HAP-1 (cell line): ENCODE measurements at regions not wholly inside any gene's neighbourhood (a gene's known extent, or its start where the extent isn't known, plus 50 kb on each side); places are given as distances from the start of the nearest gene placed in this dataset.

Experiments
- DNase-seq, 2 experiments: peaks; one replicate each; pipeline ENCODE4 v3.0.0-alpha.2; 2016 to 2020; ENCODE audit warnings: low spot score in 2 of 2
- H3K27me3 ChIP-seq: fragments of 250-450 bp; sonication (Bioruptor Pico); 2 replicates; pipeline ENCODE4 v1.5.1; 2020; ENCODE audit warnings: low read depth, mild to moderate bottlenecking, moderate library complexity
- H3K36me3 ChIP-seq: fragments of 250-450 bp; sonication (Bioruptor Pico); replicated peaks from 2 replicates; pipeline ENCODE4 v1.5.1; 2020; ENCODE audit warnings: mild to moderate bottlenecking
- H3K4me1 ChIP-seq: fragments of 250-450 bp; sonication (Bioruptor Pico); 2 replicates; pipeline ENCODE4 v1.5.1; 2020; ENCODE audit warnings: mild to moderate bottlenecking
- H3K4me3 ChIP-seq: fragments of 250-450 bp; sonication (Bioruptor Pico); 2 replicates; pipeline ENCODE4 v1.5.1; 2020; ENCODE audit warnings: mild to moderate bottlenecking, moderate library complexity
- H3K9me3 ChIP-seq: fragments of 250-450 bp; sonication (Bioruptor Pico); 2 replicates; pipeline ENCODE4 v1.5.1; 2020; ENCODE audit warnings: mild to moderate bottlenecking, moderate library complexity
- in situ Hi-C: fragments of 300-500 bp; cut with MboI; formaldehyde crosslinking; loops from 3 replicates; pipeline ENCODE4 v1.14.3; 2020; ENCODE audit warnings: low sequenced_read_pairs, inconsistent platforms, mixed read lengths

- no peaks in the 10 kb centered on the region for H3K4me1 ChIP-seq
- no peaks in the 10 kb centered on the region for H3K36me3 ChIP-seq
- in situ Hi-C loops: no loop called here
- no peaks in the 10 kb centered on the region for H3K9me3 ChIP-seq
- H3K4me3 ChIP-seq: no peak overlapping the region
- H3K27me3 ChIP-seq: no peaks in the 10 kb centered on the region
- DNase-seq: no peak
Measured at GRCh38 chr9:4921449-4921848, 63.6 kb upstream of the JAK2 start.

- in situ Hi-C loops: no loop called here
- Histone ChIP-seq H3K9me3 (no peaks in the 10 kb centered on the region), H3K27me3 (no peaks in the 10 kb centered on the region), H3K36me3 (no peaks in the 10 kb centered on the region), H3K4me1 (no peaks in the 10 kb centered on the region), H3K4me3 (no peak overlapping the region)
- DNase-seq: no peak
Measured at GRCh38 chr9:4922101-4922500, 63.0 kb upstream of the JAK2 start.

GRCh38 chr9:4922730-4923129 is 62.3 kb upstream of the JAK2 start:
- Histone ChIP-seq H3K27me3 (no peaks in the 10 kb centered on the region), H3K4me3 (no peak overlapping the region), H3K4me1 (no peaks in the 10 kb centered on the region), H3K36me3 (no peaks in the 10 kb centered on the region), H3K9me3 (no peaks in the 10 kb centered on the region)
- in situ Hi-C loops: no loop called here
- no peak for DNase-seq

DNA sequence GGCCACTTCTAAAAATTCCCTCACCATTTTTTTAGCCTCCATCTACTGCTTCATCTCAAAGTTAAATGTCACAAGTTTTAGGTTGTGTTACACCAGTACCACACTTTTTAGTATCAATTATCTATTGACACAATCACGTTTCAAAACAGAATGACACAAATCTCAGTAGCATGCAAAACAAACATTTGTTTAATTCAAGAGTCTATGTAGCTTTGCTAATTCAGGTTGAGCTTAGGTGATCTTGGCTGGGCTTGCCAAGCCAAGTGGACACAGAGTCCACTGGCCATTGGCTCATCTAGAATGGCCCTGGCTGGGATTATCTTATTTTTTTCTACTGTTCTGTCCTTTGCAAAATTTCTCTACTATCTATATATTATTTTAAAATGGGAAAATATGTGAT is 61.9 kb upstream of the JAK2 start:
- Histone ChIP-seq H3K36me3 (no peaks in the 10 kb centered on the region), H3K4me3 (no peak overlapping the region), H3K27me3 (no peaks in the 10 kb centered on the region), H3K4me1 (no peaks in the 10 kb centered on the region), H3K9me3 (no peaks in the 10 kb centered on the region)
- in situ Hi-C loops: no loop called here
- no peak for DNase-seq

- Histone ChIP-seq H3K4me1 (no peaks in the 10 kb centered on the region), H3K27me3 (no peaks in the 10 kb centered on the region), H3K36me3 (no peaks in the 10 kb centered on the region), H3K9me3 (no peaks in the 10 kb centered on the region), H3K4me3 (no peak overlapping the region)
- DNase-seq: peak in 1 of 2 experiments; percentile 8
- in situ Hi-C loops: no loop called here
Measured at GRCh38 chr9:4923580-4924544, 61.2 kb upstream of the JAK2 start.

DNA sequence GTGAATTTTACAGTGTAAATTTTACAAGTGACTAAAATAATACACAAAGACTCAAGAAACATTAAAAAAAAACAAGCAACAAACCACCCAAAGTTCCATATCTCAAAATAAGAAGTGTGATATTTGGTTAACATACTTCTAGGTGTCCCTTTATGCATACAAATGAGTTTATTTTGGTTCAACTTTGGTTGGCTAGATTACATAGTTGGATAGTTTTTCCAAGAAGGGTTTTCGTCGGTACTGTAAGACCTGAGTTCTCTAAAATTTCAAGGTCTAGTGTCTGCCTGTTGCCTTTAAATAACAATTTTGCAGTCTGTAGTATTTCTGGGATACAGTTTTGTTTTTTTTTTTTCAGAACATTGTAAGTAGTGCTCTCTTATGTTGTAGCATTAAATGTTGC is 58.8 kb upstream of the JAK2 start:
- Histone ChIP-seq H3K36me3 (no peaks in the 10 kb centered on the region), H3K4me1 (no peaks in the 10 kb centered on the region), H3K4me3 (no peak overlapping the region), H3K9me3 (no peaks in the 10 kb centered on the region), H3K27me3 (no peaks in the 10 kb centered on the region)
- in situ Hi-C loops: no loop called here
- DNase-seq: no peak

DNA sequence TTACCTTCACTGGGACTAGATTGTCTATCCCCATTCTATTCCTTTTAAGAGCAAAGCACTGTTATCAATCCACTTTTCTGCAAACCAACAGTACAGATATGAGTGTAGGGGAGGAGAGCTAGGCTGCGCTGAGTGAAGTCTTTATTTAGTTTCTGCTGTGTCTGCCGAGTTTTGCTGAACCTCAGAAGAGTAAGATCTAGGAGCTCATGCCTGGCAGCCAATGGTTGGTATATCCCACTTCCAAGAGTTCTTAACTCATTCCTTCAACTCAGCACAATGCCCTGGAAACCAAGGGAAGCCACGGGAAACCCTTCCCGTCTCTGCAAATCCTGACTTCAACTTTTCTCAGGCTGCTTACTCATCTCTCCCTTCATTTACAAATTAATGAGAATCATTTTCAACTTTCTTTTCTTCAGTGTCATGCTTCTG is 58.0 kb upstream of the JAK2 start:
- Histone ChIP-seq H3K4me3 (no peak overlapping the region), H3K36me3 (no peaks in the 10 kb centered on the region), H3K27me3 (no peaks in the 10 kb centered on the region), H3K4me1 (no peaks in the 10 kb centered on the region), H3K9me3 (no peaks in the 10 kb centered on the region)
- DNase-seq: peak in 1 of 2 experiments; percentile 11
- in situ Hi-C loops: no loop called here

DNA sequence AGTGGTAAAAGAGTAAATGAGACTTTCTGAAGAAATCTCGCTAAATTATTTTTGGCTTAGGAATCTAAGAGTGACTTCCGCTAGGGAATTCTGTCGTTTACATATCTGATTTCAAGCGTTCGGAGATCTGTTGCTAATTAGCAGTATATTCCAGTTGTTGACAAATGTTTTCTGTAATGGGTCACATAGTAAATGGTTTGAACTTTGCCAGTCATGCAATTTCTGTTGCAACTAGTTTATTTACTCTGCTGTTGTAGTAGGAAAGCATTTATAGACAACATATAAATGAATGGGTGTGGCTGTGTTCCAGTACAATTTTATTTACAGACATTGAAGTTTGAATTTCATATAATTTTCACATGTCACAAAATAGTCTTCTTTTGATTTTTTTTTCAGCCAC is 57.4 kb upstream of the JAK2 start:
- DNase-seq: no peak
- Histone ChIP-seq H3K4me3 (no peak overlapping the region), H3K27me3 (no peaks in the 10 kb centered on the region), H3K9me3 (no peaks in the 10 kb centered on the region), H3K4me1 (no peaks in the 10 kb centered on the region), H3K36me3 (no peaks in the 10 kb centered on the region)
- in situ Hi-C loops: no loop called here

DNA sequence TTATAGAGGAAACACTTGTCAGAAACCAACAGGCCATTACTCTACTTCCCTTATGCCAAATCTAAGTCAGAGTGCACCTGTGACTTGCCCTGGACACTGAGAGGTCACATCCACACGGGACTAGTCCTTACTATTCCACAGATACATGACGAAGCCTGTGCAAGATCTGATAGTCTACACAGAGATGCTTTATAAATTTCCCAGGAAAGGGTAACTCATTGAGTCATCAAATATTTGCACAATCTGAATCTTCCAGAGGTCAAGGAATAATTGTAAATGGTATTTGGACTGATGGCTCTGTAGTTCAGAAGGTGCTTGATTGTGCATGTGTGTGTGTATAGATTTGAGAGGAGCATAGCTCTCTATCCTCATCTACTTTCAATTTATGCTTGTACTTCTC is 55.2 kb upstream of the JAK2 start:
- in situ Hi-C loops: no loop called here
- H3K27me3 ChIP-seq: no peaks in the 10 kb centered on the region

GRCh38 chr9:4932681-4933080 is 52.4 kb upstream of the JAK2 start:
- Histone ChIP-seq H3K4me1 (no peaks in the 10 kb centered on the region), H3K9me3 (no peaks in the 10 kb centered on the region), H3K4me3 (no peak overlapping the region), H3K27me3 (no peaks in the 10 kb centered on the region), H3K36me3 (no peaks in the 10 kb centered on the region)
- no peak for DNase-seq
- in situ Hi-C loops: no loop called here

More for the DNA sequence above, 55.2 kb upstream of the JAK2 start:
- Histone ChIP-seq H3K4me1 (no peaks in the 10 kb centered on the region), H3K9me3 (no peaks in the 10 kb centered on the region), H3K4me3 (no peak overlapping the region), H3K36me3 (no peaks in the 10 kb centered on the region)
- no peak for DNase-seq

- Histone ChIP-seq H3K4me3 (no peak overlapping the region), H3K36me3 (no peaks in the 10 kb centered on the region), H3K4me1 (no peaks in the 10 kb centered on the region), H3K9me3 (no peaks in the 10 kb centered on the region), H3K27me3 (no peaks in the 10 kb centered on the region)
- in situ Hi-C loops: no loop called here
- no peak for DNase-seq
Measured at GRCh38 chr9:4933177-4933576, 51.9 kb upstream of the JAK2 start.

- Histone ChIP-seq H3K4me3 (no peak overlapping the region), H3K9me3 (no peaks in the 10 kb centered on the region), H3K4me1 (no peaks in the 10 kb centered on the region), H3K27me3 (no peaks in the 10 kb centered on the region), H3K36me3 (no peaks in the 10 kb centered on the region)
- DNase-seq: no peak
- in situ Hi-C loops: no loop called here
Measured at GRCh38 chr9:4933861-4934260, 51.2 kb upstream of the JAK2 start.

DNA sequence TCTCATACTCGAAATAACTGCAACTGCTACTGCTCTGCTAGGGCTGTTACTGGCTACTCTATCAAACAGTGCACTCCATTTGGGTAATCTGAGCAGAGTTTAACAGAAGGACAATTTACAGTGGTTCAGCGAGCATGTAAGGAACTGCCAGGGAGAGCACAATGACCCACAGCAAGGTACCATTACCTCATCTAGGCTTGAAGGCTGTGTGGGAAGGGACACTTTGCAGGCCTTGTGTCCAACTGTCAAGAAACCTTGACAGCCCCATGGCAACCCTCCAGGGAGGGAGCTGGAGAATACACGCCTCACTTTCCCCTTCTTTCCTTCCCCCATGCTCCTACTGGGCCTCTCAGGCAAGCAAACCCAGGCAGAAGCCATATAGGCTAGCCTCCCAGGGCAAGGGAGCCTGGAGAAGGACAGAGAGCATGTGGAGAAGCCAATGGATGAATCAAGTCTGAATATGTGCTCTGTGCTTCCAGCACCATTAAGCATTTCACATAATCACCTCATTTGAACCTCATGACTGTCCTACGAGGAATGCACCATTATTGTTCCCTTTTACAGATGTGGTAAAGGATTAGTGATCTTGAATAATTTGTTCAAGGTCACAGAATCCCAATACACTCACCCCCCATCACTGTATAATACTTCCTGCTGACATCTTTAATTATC is 49.9 kb upstream of the JAK2 start:
- no peaks in the 10 kb centered on the region for H3K9me3 ChIP-seq

More for the DNA sequence above, 49.9 kb upstream of the JAK2 start:
- no peak for DNase-seq
- no peaks in the 10 kb centered on the region for H3K27me3 ChIP-seq
- in situ Hi-C loops: no loop called here
- H3K4me3 ChIP-seq: no peak overlapping the region
- no peaks in the 10 kb centered on the region for H3K4me1 ChIP-seq
- H3K36me3 ChIP-seq: no peaks in the 10 kb centered on the region
